HEK293 (cell line): ENCODE measurements at regions not wholly inside any gene's neighbourhood (a gene's known extent, or its start where the extent isn't known, plus 50 kb on each side); places are given as distances from the start of the nearest gene placed in this dataset.
A peak's percentile ranks its signal among the peaks of the same experiment; 100 is the strongest.
"Not testable (repeated sequence)": the region's sequence is repeated elsewhere in the genome, so short reads cannot be mapped to it uniquely, and the experiment has no call there.

Source experiments
- CTCF ChIA-PET: fragments of 350-600 bp; formaldehyde crosslinking; extraction: SDS; loops from one replicate; lab custom pipeline; 2021; ENCODE audit warnings: antibody characterized with exemption; lab: Yijun Ruan, JAX
- POLR2A ChIA-PET: fragments of 300-600 bp; formaldehyde crosslinking; extraction: SDS; loops from one replicate; lab custom pipeline; 2020; ENCODE audit warnings: antibody characterized with exemption, inconsistent platforms; lab: Yijun Ruan, JAX
- H3K27ac ChIP-seq: fragments of 200-500 bp; sonication (Bioruptor generic); 2 replicates; pipeline ENCODE4 v1.5.1; 2014; ENCODE audit warnings: low read depth, low read length, control low read depth, inconsistent platforms; ENCODE audit errors: extremely low read depth
- H3K36me3 ChIP-seq, 2 experiments: fragments of 200-500 bp in 1 of 2; sonication (Bioruptor generic) in 1 of 2; 1 replicate in 1 of 2; 2 replicates in 1 of 2; pipeline ENCODE4 v1.5.1; 2014 to 2017; ENCODE audit warnings: inconsistent platforms in 2 of 2, low read length in 2 of 2; ENCODE audit not compliant: control insufficient read depth in 2 of 2, insufficient read depth in 1 of 2
- H3K4me1 ChIP-seq: fragments of 200-500 bp; sonication (Bioruptor generic); 2 replicates; pipeline ENCODE4 v1.5.1; 2014; ENCODE audit warnings: mild to moderate bottlenecking, low read length, inconsistent platforms; ENCODE audit not compliant: control insufficient read depth, insufficient read depth
- H3K4me3 ChIP-seq: 2 replicates; pipeline ENCODE4 v1.5.1; 2011; ENCODE audit warnings: low read depth, mild to moderate bottlenecking, control low read depth, low read length, moderate library complexity
- H3K9me3 ChIP-seq: fragments of 200-500 bp; sonication (Bioruptor generic); 2 replicates; pipeline ENCODE4 v1.5.1; 2014; ENCODE audit warnings: low read depth, low read length, inconsistent platforms; ENCODE audit not compliant: control insufficient read depth, insufficient read depth
- GLI2 ChIP-seq: fragments of 450-650 bp; formaldehyde crosslinking; IDR thresholded peaks from 2 replicates; pipeline ENCODE4; 2017; ENCODE audit warnings: missing biosample characterization, missing genetic modification characterization, low read depth, borderline replicate concordance
- KLF16 ChIP-seq: fragments of 450-650 bp; formaldehyde crosslinking; IDR thresholded peaks from 2 replicates; pipeline ENCODE4 v1.5.1; 2017; ENCODE audit warnings: missing biosample characterization, missing genetic modification characterization
- SETDB1 ChIP-seq: IDR thresholded peaks from one replicate; pipeline ENCODE4 v1.6.1; 2017; ENCODE audit warnings: mild to moderate bottlenecking, low read length, moderate library complexity, mixed read lengths; ENCODE audit not compliant: insufficient read length
- SP7 ChIP-seq: fragments of 450-650 bp; formaldehyde crosslinking; IDR thresholded peaks from 2 replicates; pipeline ENCODE4 v1.5.1; 2016; ENCODE audit warnings: missing biosample characterization, missing genetic modification characterization
- ZBTB26 ChIP-seq: fragments of 450-650 bp; formaldehyde crosslinking; optimal IDR thresholded peaks from 2 replicates; pipeline ENCODE3; 2016; ENCODE audit warnings: missing biosample characterization, mild to moderate bottlenecking, missing genetic modification characterization
- ZNF157 ChIP-seq: fragments of 450-650 bp; formaldehyde crosslinking; IDR thresholded peaks from 2 replicates; pipeline ENCODE4 v1.5.1; 2016; ENCODE audit warnings: missing biosample characterization, missing genetic modification characterization
- ZNF341 ChIP-seq: fragments of 450-650 bp; formaldehyde crosslinking; IDR thresholded peaks from 2 replicates; pipeline ENCODE4; 2016; ENCODE audit warnings: low read depth, missing biosample characterization, missing genetic modification characterization
- ZNF366 ChIP-seq: fragments of 450-650 bp; formaldehyde crosslinking; conservative IDR thresholded peaks from 2 replicates; pipeline ENCODE4 v1.5.1; 2016; ENCODE audit warnings: missing biosample characterization, missing genetic modification characterization
- ZNF560 ChIP-seq: fragments of 450-650 bp; formaldehyde crosslinking; IDR thresholded peaks from 2 replicates; pipeline ENCODE4 v1.5.1; 2017; ENCODE audit warnings: missing biosample characterization, missing genetic modification characterization, borderline replicate concordance
- ZNF580 ChIP-seq: fragments of 450-650 bp; formaldehyde crosslinking; IDR thresholded peaks from 2 replicates; pipeline ENCODE4 v1.5.1; 2016; ENCODE audit warnings: missing biosample characterization, missing genetic modification characterization
- ZNF664 ChIP-seq: fragments of 450-650 bp; formaldehyde crosslinking; IDR thresholded peaks from 2 replicates; pipeline ENCODE4 v1.5.1; 2016; ENCODE audit warnings: missing biosample characterization, missing genetic modification characterization

DNA sequence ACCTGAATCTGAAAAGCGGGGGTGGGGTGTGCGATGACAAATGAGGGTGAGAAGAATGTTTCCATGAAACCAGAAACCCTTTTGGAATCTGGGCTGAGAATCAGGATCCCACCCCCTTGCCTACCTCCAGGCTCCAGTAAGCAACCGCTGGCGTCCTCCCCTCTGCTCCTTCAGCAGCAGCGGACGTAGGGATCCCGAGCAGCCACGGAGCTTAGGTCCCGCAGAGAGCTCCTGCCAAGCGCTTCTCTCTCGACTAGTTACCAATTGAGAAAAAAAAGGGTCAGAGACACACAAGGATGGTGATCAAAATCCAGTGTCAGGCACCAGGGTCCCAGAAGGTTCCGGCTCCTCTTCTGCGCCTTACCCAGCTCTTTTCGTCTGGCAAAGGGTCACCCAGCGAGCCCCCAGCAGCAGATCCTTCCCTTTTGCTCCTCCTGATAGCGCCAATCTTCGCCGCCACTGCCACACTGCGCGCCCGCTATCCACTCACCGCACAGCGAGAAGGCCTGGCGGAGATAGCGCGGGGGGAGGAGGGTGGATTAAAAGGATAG is 733.5 kb downstream of the ZWINT start (continued):
- no peak for TF ChIP-seq GLI2 (tag by site-specific recombination)
- TF ChIP-seq ZNF664 (tag by site-specific recombination) = no peak
- no peak for TF ChIP-seq ZNF580 (tag by site-specific recombination)

- H3K4me1 ChIP-seq, H3K27ac ChIP-seq, H3K9me3 ChIP-seq, H3K36me3 ChIP-seq, POLR2A ChIA-PET, CTCF ChIA-PET: not testable (repeated sequence)
- peak overlapping the region; percentile 49 for H3K4me3 ChIP-seq
- peak; percentile 27 for TF ChIP-seq ZBTB26 (tag by site-specific recombination)
- peak; percentile 71 for TF ChIP-seq ZNF341
These were observed 759.2 kb downstream of the ZWINT start for GRCh38 chr10:55601690-55602478.

- TF ChIP-seq SETDB1 = no peak
- no peak for TF ChIP-seq ZBTB26 (tag by site-specific recombination)
- TF ChIP-seq SP7 (tag by site-specific recombination) = no peak
- TF ChIP-seq ZNF560 (tag by site-specific recombination) = no peak
- TF ChIP-seq KLF16 (tag by site-specific recombination) = no peak
- CTCF ChIA-PET = no interaction called here
- no peaks in the 10 kb centered on the region for H3K9me3 ChIP-seq
- H3K4me1 ChIP-seq = no peaks in the 10 kb centered on the region
- no peak overlapping the region for H3K27ac ChIP-seq
- no peak overlapping the region for H3K4me3 ChIP-seq
- POLR2A ChIA-PET = no interaction called here
- H3K36me3 ChIP-seq = no peaks in the 10 kb centered on the region
These were observed 750.6 kb upstream of the PCDH15 start for GRCh38 chr10:55551603-55552002.

GRCh38 chr10:55550236-55550635 is 749.2 kb upstream of the PCDH15 start:
- Histone ChIP-seq H3K4me3 (no peak overlapping the region), H3K27ac (no peak overlapping the region), H3K4me1 (no peaks in the 10 kb centered on the region), H3K9me3 (no peaks in the 10 kb centered on the region), H3K36me3 (no peaks in the 10 kb centered on the region)
- TF ChIP-seq ZNF366 (tag by site-specific recombination) = 0 out of 2 replicates have a peak, but pooled peaks have one; percentile 14
- no peak for TF ChIP-seq ZNF157 (tag by site-specific recombination)
- ChIA-PET POLR2A (no interaction called here), CTCF (no interaction called here)

DNA sequence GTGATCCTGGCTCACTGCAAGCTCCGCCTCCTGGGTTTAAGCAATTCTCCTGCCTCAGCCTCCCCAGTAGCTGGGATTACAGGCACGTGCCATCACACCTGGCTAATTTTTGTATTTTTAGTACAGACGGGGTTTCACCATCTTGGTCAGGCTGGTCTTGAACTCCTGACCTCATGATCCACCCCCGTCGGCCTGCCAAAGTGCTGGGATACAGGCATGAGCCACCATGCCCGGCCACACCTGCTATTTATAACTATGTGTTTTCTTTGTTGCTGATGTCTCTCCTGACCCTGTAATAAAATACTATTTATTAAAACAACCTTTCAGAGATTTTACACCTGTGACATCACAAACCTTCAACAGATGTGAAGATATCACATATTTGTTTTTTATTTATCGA is 736.5 kb upstream of the PCDH15 start:
- POLR2A ChIA-PET, H3K36me3 ChIP-seq, H3K4me1 ChIP-seq, CTCF ChIA-PET, H3K9me3 ChIP-seq, H3K27ac ChIP-seq, H3K4me3 ChIP-seq: not testable (repeated sequence)
